Hepatocyte (in vitro differentiated cells): ENCODE measurements at regions not wholly inside any gene's neighbourhood (a gene's known extent, or its start where the extent isn't known, plus 50 kb on each side); places are given as distances from the start of the nearest gene placed in this dataset.

Source experiments
- DNase-seq: peaks from one replicate; pipeline ENCODE4 v3.0.0-alpha.2; 2016; ENCODE audit warnings: low spot score
- H2AFZ ChIP-seq: fragments of 200-600 bp; sonication (generic); 2 replicates; pipeline ENCODE4 v1.6.0; 2016; ENCODE audit warnings: antibody characterized with exemption, mild to moderate bottlenecking
- H3K27ac ChIP-seq: fragments of 200-600 bp; sonication (generic); 2 replicates; pipeline ENCODE4 v1.5.1; 2016; ENCODE audit warnings: mild to moderate bottlenecking
- H3K27me3 ChIP-seq: fragments of 200-600 bp; sonication (generic); 2 replicates; pipeline ENCODE4 v1.6.1; 2016
- H3K36me3 ChIP-seq: fragments of 200-600 bp; sonication (generic); replicated peaks from 2 replicates; pipeline ENCODE4 v1.5.1; 2016; ENCODE audit warnings: low read depth; ENCODE audit not compliant: insufficient read depth
- H3K4me1 ChIP-seq: fragments of 200-600 bp; sonication (generic); 2 replicates; pipeline ENCODE4 v1.5.1; 2016; ENCODE audit warnings: mild to moderate bottlenecking, moderate library complexity; ENCODE audit not compliant: insufficient read depth
- H3K4me2 ChIP-seq: fragments of 200-600 bp; sonication (generic); 2 replicates; pipeline ENCODE4 v1.6.0; 2016
- H3K4me3 ChIP-seq: fragments of 200-600 bp; sonication (generic); 2 replicates; pipeline ENCODE4 v1.5.1; 2016; ENCODE audit warnings: mild to moderate bottlenecking
- H3K79me2 ChIP-seq: fragments of 200-600 bp; sonication (generic); 2 replicates; pipeline ENCODE4 v1.6.0; 2017; ENCODE audit warnings: mild to moderate bottlenecking
- H3K9me2 ChIP-seq: fragments of 200-600 bp; sonication (generic); replicated peaks from 2 replicates; pipeline ENCODE4 v1.6.0; 2017; ENCODE audit warnings: mild to moderate bottlenecking; ENCODE audit not compliant: insufficient read depth
- H3K9me3 ChIP-seq: fragments of 200-600 bp; sonication (generic); 2 replicates; pipeline ENCODE4 v1.5.1; 2016; ENCODE audit warnings: low read depth, mild to moderate bottlenecking
- H4K20me1 ChIP-seq: fragments of 200-600 bp; sonication (generic); 2 replicates; pipeline ENCODE4 v1.6.0; 2016; ENCODE audit warnings: mild to moderate bottlenecking; ENCODE audit not compliant: insufficient read depth, poor library complexity, severe bottlenecking
- EZH2 ChIP-seq: fragments of 200-600 bp; sonication (generic); IDR thresholded peaks from 2 replicates; pipeline ENCODE4 v1.6.1; 2016; ENCODE audit warnings: antibody characterized with exemption, mild to moderate bottlenecking, borderline replicate concordance
- EZH2phosphoT487 ChIP-seq: fragments of 200-600 bp; sonication (generic); IDR thresholded peaks from one replicate; pipeline ENCODE4 v1.6.1; 2018; ENCODE audit warnings: antibody characterized with exemption, mild to moderate bottlenecking, low read depth, moderate library complexity; ENCODE audit not compliant: unreplicated experiment, severe bottlenecking
- WGBS: methylation state at CpG from one replicate; pipeline ENCODE4 v1.1.6; 2016; ENCODE audit warnings: low lambda C conversion rate; ENCODE audit errors: missing lambda C conversion rate; 5-methylcytosine and 5-hydroxymethylcytosine counted together
- TF ChIP-seq, protein P1 (sequence below): fragments of 200-600 bp; sonication (generic); IDR thresholded peaks from 2 replicates; pipeline ENCODE4 v1.5.1; 2016; ENCODE audit warnings: antibody characterized with exemption, mild to moderate bottlenecking; ENCODE audit not compliant: poor library complexity

DNA sequence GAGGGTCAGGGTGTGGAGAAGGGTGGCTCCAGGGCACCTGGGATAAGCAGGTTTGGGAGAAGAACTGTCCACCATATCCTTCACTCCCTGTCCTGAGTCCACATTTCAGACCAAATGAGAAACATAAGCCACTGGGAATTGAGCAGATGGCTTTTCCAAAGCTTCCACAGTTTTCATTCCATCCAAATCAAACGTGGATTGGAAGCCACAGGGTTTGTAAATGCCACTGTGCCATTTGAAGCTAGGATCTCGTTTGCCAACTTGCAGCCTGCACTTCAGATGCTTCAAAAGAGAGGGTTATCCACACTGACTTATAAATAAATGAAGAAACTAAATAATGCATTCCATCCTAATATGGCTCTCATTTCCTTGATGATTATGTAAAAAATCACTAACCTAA lies 81.5 kb downstream of the UQCRFS1 start:
- Histone ChIP-seq H3K27ac (no peak overlapping the region), H3K4me1 (no peaks in the 10 kb centered on the region), H3K36me3 (no peaks in the 10 kb centered on the region), H2AFZ (no peak overlapping the region), H3K9me2 (no peaks in the 10 kb centered on the region), H4K20me1 (no peaks in the 10 kb centered on the region), H3K79me2 (no peaks in the 10 kb centered on the region), H3K4me2 (no peak overlapping the region), H3K9me3 (no peaks in the 10 kb centered on the region), H3K4me3 (no peak overlapping the region), H3K27me3 (no peaks in the 10 kb centered on the region)
- no peak for DNase-seq
- TF ChIP-seq, protein P1, sequence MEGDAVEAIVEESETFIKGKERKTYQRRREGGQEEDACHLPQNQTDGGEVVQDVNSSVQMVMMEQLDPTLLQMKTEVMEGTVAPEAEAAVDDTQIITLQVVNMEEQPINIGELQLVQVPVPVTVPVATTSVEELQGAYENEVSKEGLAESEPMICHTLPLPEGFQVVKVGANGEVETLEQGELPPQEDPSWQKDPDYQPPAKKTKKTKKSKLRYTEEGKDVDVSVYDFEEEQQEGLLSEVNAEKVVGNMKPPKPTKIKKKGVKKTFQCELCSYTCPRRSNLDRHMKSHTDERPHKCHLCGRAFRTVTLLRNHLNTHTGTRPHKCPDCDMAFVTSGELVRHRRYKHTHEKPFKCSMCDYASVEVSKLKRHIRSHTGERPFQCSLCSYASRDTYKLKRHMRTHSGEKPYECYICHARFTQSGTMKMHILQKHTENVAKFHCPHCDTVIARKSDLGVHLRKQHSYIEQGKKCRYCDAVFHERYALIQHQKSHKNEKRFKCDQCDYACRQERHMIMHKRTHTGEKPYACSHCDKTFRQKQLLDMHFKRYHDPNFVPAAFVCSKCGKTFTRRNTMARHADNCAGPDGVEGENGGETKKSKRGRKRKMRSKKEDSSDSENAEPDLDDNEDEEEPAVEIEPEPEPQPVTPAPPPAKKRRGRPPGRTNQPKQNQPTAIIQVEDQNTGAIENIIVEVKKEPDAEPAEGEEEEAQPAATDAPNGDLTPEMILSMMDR, result no peak
- TF ChIP-seq EZH2phosphoT487 (no peak), EZH2 (no peak)
- 48% methylated on average over 2 of the region's 2 CpGs for WGBS

DNA sequence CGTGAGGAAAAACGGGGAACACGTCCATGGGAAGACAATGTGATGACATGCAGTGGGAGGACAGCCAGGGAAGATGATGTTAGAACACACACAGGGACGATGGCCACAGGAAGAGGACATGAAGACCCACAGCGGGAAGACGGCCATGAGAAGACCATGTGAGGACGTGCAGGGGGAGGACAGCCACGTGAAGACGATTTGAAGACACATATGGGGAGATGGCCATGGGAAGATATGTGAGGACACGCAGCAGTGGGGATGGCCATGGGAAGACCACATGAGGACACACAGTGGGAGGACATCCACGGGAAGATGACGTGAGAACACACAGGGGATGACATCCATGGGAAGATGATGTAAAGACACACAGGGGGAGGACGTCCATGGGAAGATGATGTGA lies 83.8 kb downstream of the UQCRFS1 start:
- no peaks in the 10 kb centered on the region for H3K79me2 ChIP-seq
- H3K36me3 ChIP-seq, result no peaks in the 10 kb centered on the region
- H3K9me2 ChIP-seq, result no peaks in the 10 kb centered on the region
- H4K20me1 ChIP-seq, result no peaks in the 10 kb centered on the region
- TF ChIP-seq, protein P1, result no peak
- TF ChIP-seq EZH2phosphoT487 (no peak), EZH2 (no peak)
- no peak overlapping the region for H2AFZ ChIP-seq
- H3K4me1 ChIP-seq, result no peaks in the 10 kb centered on the region
- no peaks in the 10 kb centered on the region for H3K27me3 ChIP-seq
- no peak overlapping the region for H3K4me3 ChIP-seq
- DNase-seq, result no peak
- WGBS, result 91% methylated on average over 13 of the region's 13 CpGs
- no peak overlapping the region for H3K4me2 ChIP-seq
- no peak overlapping the region for H3K27ac ChIP-seq
- no peaks in the 10 kb centered on the region for H3K9me3 ChIP-seq

DNA sequence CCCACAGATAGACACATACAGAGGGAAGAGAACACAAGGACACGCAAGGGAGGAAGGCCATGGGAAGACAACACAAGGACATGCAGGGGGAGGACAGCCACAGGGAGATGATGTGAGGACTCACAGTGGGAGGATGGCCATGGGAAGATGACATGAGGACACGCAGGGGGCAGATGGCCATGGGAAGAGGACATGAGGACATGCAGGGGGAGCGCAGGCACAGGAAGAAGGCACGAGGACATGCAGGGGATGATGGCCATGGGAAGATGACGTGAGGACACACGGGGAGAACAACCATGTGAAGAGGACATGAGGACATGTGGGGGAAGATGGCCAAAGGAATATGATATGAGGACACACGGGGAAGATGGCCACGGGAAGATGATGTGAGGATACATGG lies 84.7 kb downstream of the UQCRFS1 start:
- H3K9me3 ChIP-seq, result no peaks in the 10 kb centered on the region
- H3K4me3 ChIP-seq, result no peak overlapping the region
- no peaks in the 10 kb centered on the region for H3K9me2 ChIP-seq

More for the DNA sequence above, 84.7 kb downstream of the UQCRFS1 start:
- Histone ChIP-seq H3K27ac (no peak overlapping the region), H3K36me3 (no peaks in the 10 kb centered on the region), H4K20me1 (no peaks in the 10 kb centered on the region), H3K79me2 (no peaks in the 10 kb centered on the region), H3K27me3 (no peaks in the 10 kb centered on the region), H3K4me1 (no peaks in the 10 kb centered on the region), H3K4me2 (no peak overlapping the region), H2AFZ (no peak overlapping the region)
- DNase-seq, result no peak
- WGBS, result 95% methylated on average over 8 of the region's 8 CpGs
- no peak for TF ChIP-seq EZH2phosphoT487
- TF ChIP-seq, protein P1, result no peak
- TF ChIP-seq EZH2, result no peak
